GM21528 (cell line): ENCODE measurements at regions not wholly inside any gene's neighbourhood (a gene's known extent, or its start where the extent isn't known, plus 50 kb on each side); places are given as distances from the start of the nearest gene placed in this dataset.
"Not testable (repeated sequence)": the region's sequence is repeated elsewhere in the genome, so short reads cannot be mapped to it uniquely, and the experiment has no call there.

Source experiments
- ATAC-seq: cut with Tn5 transposase; IDR thresholded peaks from one replicate; pipeline ENCODE4 v1.9.1; 2021; ENCODE audit warnings: mild to moderate bottlenecking, moderate library complexity; ENCODE audit not compliant: unreplicated experiment, low FRiP score

GRCh38 chrY:19644889-19645638, 99.5 kb downstream of the KDM5D start:
- ATAC-seq, result no peak

GRCh38 chrY:19637651-19638347, 106.7 kb downstream of the KDM5D start:
- ATAC-seq, result no peak

GRCh38 chrY:19628926-19629325, 115.6 kb downstream of the KDM5D start:
- ATAC-seq, result no peak

GRCh38 chrY:19622392-19622791, 122.1 kb downstream of the KDM5D start:
- ATAC-seq, result no peak

- ATAC-seq, result no peak
Measured at GRCh38 chrY:19621756-19622155, 122.8 kb downstream of the KDM5D start.

- no peak for ATAC-seq
Measured at GRCh38 chrY:19601113-19601512, 143.4 kb downstream of the KDM5D start.

- no peak for ATAC-seq
Measured at GRCh38 chrY:19600711-19601110, 143.8 kb downstream of the KDM5D start.

- no peak for ATAC-seq
Measured at GRCh38 chrY:19590235-19590634, 154.3 kb downstream of the KDM5D start.

GRCh38 chrY:19589664-19590063, 154.9 kb downstream of the KDM5D start:
- no peak for ATAC-seq

- no peak for ATAC-seq
Measured at GRCh38 chrY:19587311-19587710, 157.2 kb downstream of the KDM5D start.

GRCh38 chrY:19580990-19581389, 163.5 kb downstream of the KDM5D start:
- not testable (repeated sequence) for ATAC-seq

- no peak for ATAC-seq
Measured at GRCh38 chrY:19578281-19578874, 166.1 kb downstream of the KDM5D start.

- ATAC-seq, result no peak
Measured at GRCh38 chrY:19577250-19577649, 167.3 kb downstream of the KDM5D start.

- ATAC-seq, result peak; percentile 48
Measured at GRCh38 chrY:19574939-19575338, 169.6 kb downstream of the KDM5D start.

- no peak for ATAC-seq
Measured at GRCh38 chrY:19573646-19574045, 170.9 kb downstream of the KDM5D start.

GRCh38 chrY:19570999-19571398, 173.5 kb downstream of the KDM5D start:
- ATAC-seq, result peak; percentile 38

GRCh38 chrY:19567943-19568342, 176.6 kb downstream of the KDM5D start:
- peak; percentile 4 for ATAC-seq

- peak; percentile 83 for ATAC-seq
Measured at GRCh38 chrY:19567051-19567921, 177.2 kb downstream of the KDM5D start.

- no peak for ATAC-seq
Measured at GRCh38 chrY:19559161-19559560, 185.4 kb downstream of the KDM5D start.

GRCh38 chrY:19549671-19550466, 194.7 kb downstream of the KDM5D start:
- ATAC-seq, result no peak
